ENCODE measurements at regions not wholly inside any gene's neighbourhood (a gene's known extent, or its start where the extent isn't known, plus 50 kb on each side); places are given as distances from the start of the nearest gene placed in this dataset.

- no peaks in the 10 kb centered on the region for H3K36me3 ChIP-seq (ENCODE audit: control insufficient read depth in 1 of 2, insufficient read depth in 2 of 2, low read length in 2 of 2)
- no peaks in the 10 kb centered on the region for H3K4me1 ChIP-seq (ENCODE audit: control insufficient read depth in 1 of 2, insufficient read depth in 2 of 2, low read length in 2 of 2)
- no peak overlapping the region for H3K4me3 ChIP-seq (ENCODE audit: low read depth in 1 of 2, low read length in 2 of 2)
- no peaks in the 10 kb centered on the region for H3K27me3 ChIP-seq (ENCODE audit: low read depth, low read length)
- no peaks in the 10 kb centered on the region for H3K9me3 ChIP-seq (ENCODE audit: control insufficient read depth in 1 of 2, low read length in 2 of 2)
- H3K27ac ChIP-seq (ENCODE audit: low read length), result no peak overlapping the region
These were observed 676.3 kb upstream of the CCDC54 start for GRCh38 chr3:106700981-106701380.

- Histone ChIP-seq H3K9me3 (ENCODE audit: control insufficient read depth in 1 of 2, low read length in 2 of 2) (no peaks in the 10 kb centered on the region), H3K36me3 (ENCODE audit: control insufficient read depth in 1 of 2, insufficient read depth in 2 of 2, low read length in 2 of 2) (no peaks in the 10 kb centered on the region), H3K4me3 (ENCODE audit: low read depth in 1 of 2, low read length in 2 of 2) (no peak overlapping the region), H3K4me1 (ENCODE audit: control insufficient read depth in 1 of 2, insufficient read depth in 2 of 2, low read length in 2 of 2) (no peaks in the 10 kb centered on the region), H3K27me3 (ENCODE audit: low read depth, low read length) (no peaks in the 10 kb centered on the region), H3K27ac (ENCODE audit: low read length) (no peak overlapping the region)
These were observed 673.7 kb upstream of the CCDC54 start for GRCh38 chr3:106703524-106703923.

- Histone ChIP-seq H3K9me3 (ENCODE audit: control insufficient read depth in 1 of 2, low read length in 2 of 2) (no peaks in the 10 kb centered on the region), H3K27me3 (ENCODE audit: low read depth, low read length) (no peaks in the 10 kb centered on the region), H3K4me1 (ENCODE audit: control insufficient read depth in 1 of 2, insufficient read depth in 2 of 2, low read length in 2 of 2) (no peaks in the 10 kb centered on the region), H3K36me3 (ENCODE audit: control insufficient read depth in 1 of 2, insufficient read depth in 2 of 2, low read length in 2 of 2) (no peaks in the 10 kb centered on the region), H3K27ac (ENCODE audit: low read length) (no peak overlapping the region), H3K4me3 (ENCODE audit: low read depth in 1 of 2, low read length in 2 of 2) (no peak overlapping the region)
These were observed 669.9 kb upstream of the CCDC54 start for GRCh38 chr3:106707347-106707746.

- no peaks in the 10 kb centered on the region for H3K27me3 ChIP-seq (ENCODE audit: low read depth, low read length)
- no peaks in the 10 kb centered on the region for H3K4me1 ChIP-seq (ENCODE audit: control insufficient read depth in 1 of 2, insufficient read depth in 2 of 2, low read length in 2 of 2)
- no peak overlapping the region for H3K4me3 ChIP-seq (ENCODE audit: low read depth in 1 of 2, low read length in 2 of 2)
These were observed 666.6 kb upstream of the CCDC54 start for GRCh38 chr3:106710596-106710995.

GRCh38 chr3:106711650-106712049 is 665.6 kb upstream of the CCDC54 start:
- Histone ChIP-seq H3K36me3 (ENCODE audit: control insufficient read depth in 1 of 2, insufficient read depth in 2 of 2, low read length in 2 of 2) (no peaks in the 10 kb centered on the region), H3K27me3 (ENCODE audit: low read depth, low read length) (no peaks in the 10 kb centered on the region), H3K9me3 (ENCODE audit: control insufficient read depth in 1 of 2, low read length in 2 of 2) (no peaks in the 10 kb centered on the region), H3K4me1 (ENCODE audit: control insufficient read depth in 1 of 2, insufficient read depth in 2 of 2, low read length in 2 of 2) (no peaks in the 10 kb centered on the region), H3K4me3 (ENCODE audit: low read depth in 1 of 2, low read length in 2 of 2) (no peak overlapping the region), H3K27ac (ENCODE audit: low read length) (no peak overlapping the region)

More at GRCh38 chr3:106710596-106710995, 666.6 kb upstream of the CCDC54 start:
- no peaks in the 10 kb centered on the region for H3K36me3 ChIP-seq (ENCODE audit: control insufficient read depth in 1 of 2, insufficient read depth in 2 of 2, low read length in 2 of 2)
- no peak overlapping the region for H3K27ac ChIP-seq (ENCODE audit: low read length)
- H3K9me3 ChIP-seq (ENCODE audit: control insufficient read depth in 1 of 2, low read length in 2 of 2), result no peaks in the 10 kb centered on the region

GRCh38 chr3:106714400-106714799 is 662.8 kb upstream of the CCDC54 start:
- no peak overlapping the region for H3K4me3 ChIP-seq (ENCODE audit: low read depth in 1 of 2, low read length in 2 of 2)
- no peaks in the 10 kb centered on the region for H3K9me3 ChIP-seq (ENCODE audit: control insufficient read depth in 1 of 2, low read length in 2 of 2)
- no peaks in the 10 kb centered on the region for H3K27me3 ChIP-seq (ENCODE audit: low read depth, low read length)
- no peaks in the 10 kb centered on the region for H3K4me1 ChIP-seq (ENCODE audit: control insufficient read depth in 1 of 2, insufficient read depth in 2 of 2, low read length in 2 of 2)
- H3K36me3 ChIP-seq (ENCODE audit: control insufficient read depth in 1 of 2, insufficient read depth in 2 of 2, low read length in 2 of 2), result no peaks in the 10 kb centered on the region
- no peak overlapping the region for H3K27ac ChIP-seq (ENCODE audit: low read length)

- Histone ChIP-seq H3K9me3 (ENCODE audit: control insufficient read depth in 1 of 2, low read length in 2 of 2) (no peaks in the 10 kb centered on the region), H3K36me3 (ENCODE audit: control insufficient read depth in 1 of 2, insufficient read depth in 2 of 2, low read length in 2 of 2) (no peaks in the 10 kb centered on the region), H3K27ac (ENCODE audit: low read length) (no peak overlapping the region), H3K27me3 (ENCODE audit: low read depth, low read length) (no peaks in the 10 kb centered on the region), H3K4me3 (ENCODE audit: low read depth in 1 of 2, low read length in 2 of 2) (no peak overlapping the region), H3K4me1 (ENCODE audit: control insufficient read depth in 1 of 2, insufficient read depth in 2 of 2, low read length in 2 of 2) (no peaks in the 10 kb centered on the region)
These were observed 662.0 kb upstream of the CCDC54 start for GRCh38 chr3:106715286-106715685.

GRCh38 chr3:106717178-106717780 is 660.0 kb upstream of the CCDC54 start:
- Histone ChIP-seq H3K4me1 (ENCODE audit: control insufficient read depth in 1 of 2, insufficient read depth in 2 of 2, low read length in 2 of 2) (no peaks in the 10 kb centered on the region), H3K9me3 (ENCODE audit: control insufficient read depth in 1 of 2, low read length in 2 of 2) (no peaks in the 10 kb centered on the region), H3K36me3 (ENCODE audit: control insufficient read depth in 1 of 2, insufficient read depth in 2 of 2, low read length in 2 of 2) (no peaks in the 10 kb centered on the region), H3K27me3 (ENCODE audit: low read depth, low read length) (no peaks in the 10 kb centered on the region), H3K27ac (ENCODE audit: low read length) (no peak overlapping the region), H3K4me3 (ENCODE audit: low read depth in 1 of 2, low read length in 2 of 2) (no peak overlapping the region)

GRCh38 chr3:106719077-106719476 is 658.2 kb upstream of the CCDC54 start:
- H3K36me3 ChIP-seq (ENCODE audit: control insufficient read depth in 1 of 2, insufficient read depth in 2 of 2, low read length in 2 of 2), result no peaks in the 10 kb centered on the region
- no peaks in the 10 kb centered on the region for H3K9me3 ChIP-seq (ENCODE audit: control insufficient read depth in 1 of 2, low read length in 2 of 2)
- no peak overlapping the region for H3K27ac ChIP-seq (ENCODE audit: low read length)
- no peaks in the 10 kb centered on the region for H3K27me3 ChIP-seq (ENCODE audit: low read depth, low read length)
- no peak overlapping the region for H3K4me3 ChIP-seq (ENCODE audit: low read depth in 1 of 2, low read length in 2 of 2)
- H3K4me1 ChIP-seq (ENCODE audit: control insufficient read depth in 1 of 2, insufficient read depth in 2 of 2, low read length in 2 of 2), result no peaks in the 10 kb centered on the region

GRCh38 chr3:106719583-106719982 is 657.7 kb upstream of the CCDC54 start:
- Histone ChIP-seq H3K36me3 (ENCODE audit: control insufficient read depth in 1 of 2, insufficient read depth in 2 of 2, low read length in 2 of 2) (no peaks in the 10 kb centered on the region), H3K4me3 (ENCODE audit: low read depth in 1 of 2, low read length in 2 of 2) (no peak overlapping the region), H3K4me1 (ENCODE audit: control insufficient read depth in 1 of 2, insufficient read depth in 2 of 2, low read length in 2 of 2) (no peaks in the 10 kb centered on the region), H3K9me3 (ENCODE audit: control insufficient read depth in 1 of 2, low read length in 2 of 2) (no peaks in the 10 kb centered on the region), H3K27ac (ENCODE audit: low read length) (no peak overlapping the region), H3K27me3 (ENCODE audit: low read depth, low read length) (no peaks in the 10 kb centered on the region)

- Histone ChIP-seq H3K9me3 (ENCODE audit: control insufficient read depth in 1 of 2, low read length in 2 of 2) (no peaks in the 10 kb centered on the region), H3K27ac (ENCODE audit: low read length) (no peak overlapping the region), H3K36me3 (ENCODE audit: control insufficient read depth in 1 of 2, insufficient read depth in 2 of 2, low read length in 2 of 2) (no peaks in the 10 kb centered on the region), H3K27me3 (ENCODE audit: low read depth, low read length) (no peaks in the 10 kb centered on the region), H3K4me1 (ENCODE audit: control insufficient read depth in 1 of 2, insufficient read depth in 2 of 2, low read length in 2 of 2) (no peaks in the 10 kb centered on the region), H3K4me3 (ENCODE audit: low read depth in 1 of 2, low read length in 2 of 2) (no peak overlapping the region)
These were observed 656.7 kb upstream of the CCDC54 start for GRCh38 chr3:106720510-106720909.

- Histone ChIP-seq H3K36me3 (ENCODE audit: control insufficient read depth in 1 of 2, insufficient read depth in 2 of 2, low read length in 2 of 2) (no peaks in the 10 kb centered on the region), H3K27ac (ENCODE audit: low read length) (no peak overlapping the region), H3K4me3 (ENCODE audit: low read depth in 1 of 2, low read length in 2 of 2) (no peak overlapping the region), H3K4me1 (ENCODE audit: control insufficient read depth in 1 of 2, insufficient read depth in 2 of 2, low read length in 2 of 2) (no peaks in the 10 kb centered on the region), H3K9me3 (ENCODE audit: control insufficient read depth in 1 of 2, low read length in 2 of 2) (no peaks in the 10 kb centered on the region), H3K27me3 (ENCODE audit: low read depth, low read length) (no peaks in the 10 kb centered on the region)
These were observed 651.7 kb upstream of the CCDC54 start for GRCh38 chr3:106725566-106725965.
